Adrenal gland (tissue), 5 donors: ENCODE measurements at regions not wholly inside any gene's neighbourhood (a gene's known extent, or its start where the extent isn't known, plus 50 kb on each side); places are given as distances from the start of the nearest gene placed in this dataset.

ENCODE experiments used
- POLR2A ChIP-seq, 2 donors: fragments of 450-650 bp; IDR thresholded peaks; one replicate each; pipeline ENCODE4 v1.6.1; 2017; ENCODE audit warnings: antibody characterized with exemption in 2 of 2, mild to moderate bottlenecking in 2 of 2, moderate library complexity in 1 of 2
- TF ChIP-seq, protein P1 (sequence below), 6 experiments: fragments of 450-650 bp in 4 of 6; fragments of 200-600 bp in 2 of 6; sonication (generic) in 1 of 6; IDR thresholded peaks; 1 replicate in 5 of 6; 2 replicates in 1 of 6; pipeline versions ENCODE4 v1.5.1 to v1.8.0; 2016 to 2021; ENCODE audit warnings: antibody characterized with exemption in 6 of 6, mild to moderate bottlenecking in 2 of 6, moderate library complexity in 1 of 6
- donor health status: DM: no; HTN: no; CAD: no.

DNA sequence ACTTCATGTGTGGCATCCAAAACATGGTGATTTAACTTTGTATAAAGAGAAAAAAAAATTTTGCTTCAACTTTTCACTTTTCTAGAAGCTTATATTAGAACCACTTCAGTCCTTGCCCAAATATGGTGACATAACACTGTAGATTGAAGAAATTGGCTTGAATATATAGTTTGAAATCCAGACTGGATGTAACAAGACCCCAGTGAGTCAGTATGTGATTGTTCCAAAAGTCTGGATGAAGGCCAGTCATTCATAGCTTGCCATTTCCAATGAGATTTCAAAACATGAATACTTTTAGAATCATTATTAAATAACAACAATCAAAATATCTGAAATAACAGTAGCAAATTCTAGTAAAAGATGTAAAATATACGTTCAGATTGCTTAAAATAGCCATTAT is 104.8 kb upstream of the FN1 start:
- TF ChIP-seq, protein P1, sequence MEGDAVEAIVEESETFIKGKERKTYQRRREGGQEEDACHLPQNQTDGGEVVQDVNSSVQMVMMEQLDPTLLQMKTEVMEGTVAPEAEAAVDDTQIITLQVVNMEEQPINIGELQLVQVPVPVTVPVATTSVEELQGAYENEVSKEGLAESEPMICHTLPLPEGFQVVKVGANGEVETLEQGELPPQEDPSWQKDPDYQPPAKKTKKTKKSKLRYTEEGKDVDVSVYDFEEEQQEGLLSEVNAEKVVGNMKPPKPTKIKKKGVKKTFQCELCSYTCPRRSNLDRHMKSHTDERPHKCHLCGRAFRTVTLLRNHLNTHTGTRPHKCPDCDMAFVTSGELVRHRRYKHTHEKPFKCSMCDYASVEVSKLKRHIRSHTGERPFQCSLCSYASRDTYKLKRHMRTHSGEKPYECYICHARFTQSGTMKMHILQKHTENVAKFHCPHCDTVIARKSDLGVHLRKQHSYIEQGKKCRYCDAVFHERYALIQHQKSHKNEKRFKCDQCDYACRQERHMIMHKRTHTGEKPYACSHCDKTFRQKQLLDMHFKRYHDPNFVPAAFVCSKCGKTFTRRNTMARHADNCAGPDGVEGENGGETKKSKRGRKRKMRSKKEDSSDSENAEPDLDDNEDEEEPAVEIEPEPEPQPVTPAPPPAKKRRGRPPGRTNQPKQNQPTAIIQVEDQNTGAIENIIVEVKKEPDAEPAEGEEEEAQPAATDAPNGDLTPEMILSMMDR (IDR thresholded peaks at IDR 0.05), result no peak
- TF ChIP-seq POLR2A (IDR thresholded peaks at IDR 0.05), result no peak
